Chondrocyte (in vitro differentiated cells): ENCODE measurements at regions not wholly inside any gene's neighbourhood (a gene's known extent, or its start where the extent isn't known, plus 50 kb on each side); places are given as distances from the start of the nearest gene placed in this dataset.

Experiments
- DNase-seq: peaks from one replicate; pipeline ENCODE4 v3.0.0; 2021; ENCODE audit warnings: mixed read lengths, low spot score
- H3K27ac Mint-ChIP-seq: one replicate; pipeline ENCODE4 v1.8.0; 2021; ENCODE audit warnings: mild to moderate bottlenecking, moderate library complexity, mixed read lengths; ENCODE audit not compliant: unreplicated experiment
- H3K27me3 Mint-ChIP-seq: 2 replicates; pipeline ENCODE4 v1.8.0; 2021; ENCODE audit warnings: low read depth, mixed read lengths
- H3K36me3 Mint-ChIP-seq: 2 replicates; pipeline ENCODE4 v1.8.0; 2021; ENCODE audit warnings: low read depth, mixed read lengths
- H3K4me1 Mint-ChIP-seq: 2 replicates; pipeline ENCODE4 v1.8.0; 2021; ENCODE audit warnings: low read depth, mild to moderate bottlenecking, mixed read lengths
- H3K4me3 Mint-ChIP-seq: one replicate; pipeline ENCODE4 v1.8.0; 2021; ENCODE audit warnings: mild to moderate bottlenecking, moderate library complexity, mixed read lengths; ENCODE audit not compliant: unreplicated experiment
- H3K9me3 Mint-ChIP-seq: 2 replicates; pipeline ENCODE4 v1.8.0; 2021; ENCODE audit warnings: low read depth, mixed read lengths
- TF ChIP-seq, protein P1 (sequence below): fragments of 200-600 bp; sonication (generic); IDR thresholded peaks from 2 replicates; pipeline ENCODE4 v1.5.0; 2021; ENCODE audit warnings: antibody characterized with exemption, mild to moderate bottlenecking, moderate library complexity

- peaks cover 67% of the 10 kb centered on the region for H3K4me1 Mint-ChIP-seq
- H3K9me3 Mint-ChIP-seq, result peaks cover 4% of the 10 kb centered on the region
- no peaks in the 10 kb centered on the region for H3K27me3 Mint-ChIP-seq
- DNase-seq, result no peak
- TF ChIP-seq, protein P1, sequence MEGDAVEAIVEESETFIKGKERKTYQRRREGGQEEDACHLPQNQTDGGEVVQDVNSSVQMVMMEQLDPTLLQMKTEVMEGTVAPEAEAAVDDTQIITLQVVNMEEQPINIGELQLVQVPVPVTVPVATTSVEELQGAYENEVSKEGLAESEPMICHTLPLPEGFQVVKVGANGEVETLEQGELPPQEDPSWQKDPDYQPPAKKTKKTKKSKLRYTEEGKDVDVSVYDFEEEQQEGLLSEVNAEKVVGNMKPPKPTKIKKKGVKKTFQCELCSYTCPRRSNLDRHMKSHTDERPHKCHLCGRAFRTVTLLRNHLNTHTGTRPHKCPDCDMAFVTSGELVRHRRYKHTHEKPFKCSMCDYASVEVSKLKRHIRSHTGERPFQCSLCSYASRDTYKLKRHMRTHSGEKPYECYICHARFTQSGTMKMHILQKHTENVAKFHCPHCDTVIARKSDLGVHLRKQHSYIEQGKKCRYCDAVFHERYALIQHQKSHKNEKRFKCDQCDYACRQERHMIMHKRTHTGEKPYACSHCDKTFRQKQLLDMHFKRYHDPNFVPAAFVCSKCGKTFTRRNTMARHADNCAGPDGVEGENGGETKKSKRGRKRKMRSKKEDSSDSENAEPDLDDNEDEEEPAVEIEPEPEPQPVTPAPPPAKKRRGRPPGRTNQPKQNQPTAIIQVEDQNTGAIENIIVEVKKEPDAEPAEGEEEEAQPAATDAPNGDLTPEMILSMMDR, result no peak
- peak overlapping the region; percentile 67 for H3K27ac Mint-ChIP-seq
- no peak overlapping the region for H3K4me3 Mint-ChIP-seq
- no peaks in the 10 kb centered on the region for H3K36me3 Mint-ChIP-seq
Measured at GRCh38 chr13:76711550-76712182, 174.5 kb downstream of the KCTD12 start.

- Mint-ChIP-seq H3K4me3 (no peak overlapping the region), H3K27me3 (no peaks in the 10 kb centered on the region), H3K4me1 (peaks cover 55% of the 10 kb centered on the region), H3K9me3 (peaks cover 4% of the 10 kb centered on the region), H3K27ac (peak overlapping the region; percentile 1), H3K36me3 (no peaks in the 10 kb centered on the region)
- no peak for DNase-seq
- TF ChIP-seq, protein P1, result no peak
Measured at GRCh38 chr13:76709851-76710250, 176.4 kb downstream of the KCTD12 start.

DNA sequence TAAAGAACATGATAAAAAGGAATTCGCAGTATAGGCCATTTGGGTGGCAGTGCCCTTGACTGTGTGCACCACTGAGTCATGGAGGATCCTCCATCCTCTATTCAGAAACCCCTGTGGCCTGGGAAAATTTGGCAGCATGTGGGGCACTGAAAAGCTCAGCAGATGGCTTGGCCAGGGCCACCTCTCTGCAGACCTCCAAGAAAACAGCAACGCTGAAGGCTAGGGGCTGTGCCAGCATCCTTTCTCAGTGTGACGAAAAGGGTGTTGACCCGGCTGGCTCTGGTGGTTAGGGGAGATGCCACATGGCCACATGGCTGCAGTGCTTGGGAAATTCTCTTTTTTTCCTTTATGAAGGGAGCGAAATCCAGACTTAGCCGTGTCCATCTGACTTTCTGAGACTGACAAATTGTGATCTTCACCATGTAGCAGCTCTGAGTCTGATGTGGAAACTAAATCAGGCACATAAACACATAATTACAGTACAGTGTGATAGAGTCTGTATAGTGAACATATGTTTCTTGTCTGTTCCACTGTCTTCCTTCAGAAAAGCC, 178.0 kb downstream of the KCTD12 start:
- Mint-ChIP-seq H3K36me3 (no peaks in the 10 kb centered on the region), H3K4me1 (peaks cover 55% of the 10 kb centered on the region), H3K27ac (no peak overlapping the region), H3K9me3 (peaks cover 2% of the 10 kb centered on the region), H3K27me3 (no peaks in the 10 kb centered on the region), H3K4me3 (no peak overlapping the region)
- no peak for DNase-seq
- TF ChIP-seq, protein P1, result no peak

DNA sequence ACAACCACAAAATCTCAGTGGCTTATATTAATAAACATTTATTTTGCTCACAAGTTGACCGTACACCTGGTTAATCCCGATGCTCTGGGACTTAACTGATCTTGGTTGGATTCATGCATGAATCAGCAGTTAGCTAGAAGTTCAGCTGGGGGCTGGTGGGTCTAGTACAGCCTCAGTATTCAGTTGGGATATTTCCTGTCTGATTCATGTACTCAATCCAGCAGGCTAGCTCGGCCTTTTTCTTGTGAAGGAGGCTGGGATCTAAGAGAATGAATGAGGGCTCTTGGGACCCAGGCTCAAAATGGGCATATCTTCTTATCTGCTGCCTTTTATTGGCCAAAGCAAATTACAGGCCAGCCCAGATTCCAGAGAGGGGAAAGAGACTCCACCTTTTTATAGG, 178.8 kb downstream of the KCTD12 start:
- Mint-ChIP-seq H3K4me1 (peaks cover 50% of the 10 kb centered on the region), H3K36me3 (no peaks in the 10 kb centered on the region), H3K27me3 (no peaks in the 10 kb centered on the region), H3K9me3 (no peaks in the 10 kb centered on the region), H3K4me3 (no peak overlapping the region), H3K27ac (no peak overlapping the region)
- DNase-seq, result no peak
- TF ChIP-seq, protein P1, result no peak

GRCh38 chr13:76703621-76704288, 182.4 kb downstream of the KCTD12 start:
- no peak for DNase-seq
- Mint-ChIP-seq H3K4me3 (no peak overlapping the region), H3K4me1 (peaks cover 17% of the 10 kb centered on the region), H3K27ac (no peak overlapping the region), H3K27me3 (no peaks in the 10 kb centered on the region), H3K36me3 (peaks cover 3% of the 10 kb centered on the region), H3K9me3 (peaks cover 3% of the 10 kb centered on the region)
- TF ChIP-seq, protein P1, result no peak
